AG10803 (cell line): ENCODE measurements at regions not wholly inside any gene's neighbourhood (a gene's known extent, or its start where the extent isn't known, plus 50 kb on each side); places are given as distances from the start of the nearest gene placed in this dataset.
"Not testable (repeated sequence)": the region's sequence is repeated elsewhere in the genome, so short reads cannot be mapped to it uniquely, and the experiment has no call there.

Experiments used
- DNase-seq: peaks from one replicate; pipeline ENCODE4 v3.0.0; 2010; ENCODE audit warnings: low read depth
- H3K4me3 ChIP-seq: 2 replicates; pipeline ENCODE4 v1.5.1; 2011; ENCODE audit warnings: mild to moderate bottlenecking, low read length, control low read depth

- DNase-seq, H3K4me3 ChIP-seq: not testable (repeated sequence)
Measured at GRCh38 chr15:20261321-20262280, 280.0 kb downstream of the GOLGA6L6 start.

- not testable (repeated sequence) for DNase-seq, H3K4me3 ChIP-seq
Measured at GRCh38 chr15:20260650-20261049, 280.9 kb downstream of the GOLGA6L6 start.

DNA sequence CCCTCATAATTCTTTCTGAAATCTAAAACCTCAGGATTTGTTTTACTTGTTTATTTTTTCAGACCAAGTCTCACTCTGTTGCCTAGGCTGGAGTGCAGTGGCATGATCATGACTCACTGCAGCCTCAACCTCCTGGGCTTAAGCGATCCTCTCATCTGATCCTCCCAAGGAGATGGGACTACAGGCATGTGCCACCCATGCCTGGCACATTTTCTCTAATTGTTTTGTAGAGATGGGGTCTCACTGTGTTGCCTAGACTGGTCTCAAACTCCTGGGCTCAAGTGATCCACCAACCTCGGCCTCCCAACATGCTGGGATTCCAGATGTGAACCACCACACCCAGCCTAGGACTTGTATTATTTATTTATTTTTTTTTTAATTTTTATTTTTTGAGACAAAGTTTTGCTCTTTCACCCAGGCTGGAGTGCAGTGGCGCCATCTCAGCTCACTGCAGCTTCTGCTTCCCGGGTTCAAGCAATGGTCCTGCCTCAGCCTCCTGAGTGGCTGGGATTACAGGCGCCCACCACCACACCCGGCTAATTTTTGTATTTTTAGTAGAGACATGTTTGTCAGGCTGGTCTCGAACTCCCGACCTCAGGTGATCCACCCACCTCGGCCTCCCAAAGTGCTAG lies 281.9 kb downstream of the GOLGA6L6 start:
- DNase-seq, H3K4me3 ChIP-seq: not testable (repeated sequence)

- not testable (repeated sequence) for DNase-seq, H3K4me3 ChIP-seq
Measured at GRCh38 chr15:20256394-20256793, 285.2 kb downstream of the GOLGA6L6 start.

- not testable (repeated sequence) for H3K4me3 ChIP-seq, DNase-seq
Measured at GRCh38 chr15:20255641-20256040, 286.0 kb downstream of the GOLGA6L6 start.

- not testable (repeated sequence) for DNase-seq, H3K4me3 ChIP-seq
Measured at GRCh38 chr15:20253047-20253615, 288.5 kb downstream of the GOLGA6L6 start.

DNA sequence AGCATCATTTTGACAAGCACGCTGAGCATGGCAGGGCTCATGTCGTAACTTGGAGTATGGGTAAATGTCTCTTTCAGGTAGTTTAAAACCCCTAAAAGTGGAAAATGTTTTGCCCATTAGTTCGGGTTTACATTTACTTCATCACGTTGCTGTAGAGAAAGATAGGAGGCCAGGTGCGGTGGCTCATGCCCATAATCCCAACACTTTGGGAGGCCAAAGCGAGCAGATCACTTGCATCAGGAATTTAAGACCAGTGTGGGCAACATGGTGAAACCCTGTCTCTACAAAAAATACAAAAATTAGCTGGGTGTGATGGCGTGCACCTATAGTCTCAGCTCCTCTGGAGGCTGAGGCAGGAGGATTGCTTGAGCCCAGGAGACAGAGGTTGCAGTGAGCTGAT lies 289.6 kb downstream of the GOLGA6L6 start:
- DNase-seq, H3K4me3 ChIP-seq: not testable (repeated sequence)

GRCh38 chr15:20251214-20252005 lies 290.2 kb downstream of the GOLGA6L6 start:
- DNase-seq, H3K4me3 ChIP-seq: not testable (repeated sequence)

DNA sequence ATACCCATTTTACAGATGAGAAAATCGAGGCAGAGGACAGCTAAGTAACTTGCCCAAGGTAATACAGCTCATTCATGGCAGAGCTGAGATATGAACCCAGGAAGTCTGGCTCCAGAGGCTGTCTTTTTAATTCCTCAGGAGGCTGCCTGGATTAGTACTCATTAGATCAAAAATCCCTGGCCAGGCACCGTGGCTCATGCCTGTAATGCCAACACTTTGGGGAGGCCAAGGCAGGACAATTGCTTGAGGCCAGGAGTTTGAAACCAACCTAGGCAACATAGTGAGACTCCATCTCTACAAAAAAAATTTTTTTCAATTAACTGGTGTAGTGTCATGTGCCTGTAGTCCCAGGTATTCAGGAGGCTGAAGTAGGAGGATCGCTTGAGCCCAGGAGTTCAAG lies 291.4 kb downstream of the GOLGA6L6 start:
- not testable (repeated sequence) for DNase-seq, H3K4me3 ChIP-seq

GRCh38 chr15:20249677-20249970 lies 292.0 kb downstream of the GOLGA6L6 start:
- H3K4me3 ChIP-seq, DNase-seq: not testable (repeated sequence)

DNA sequence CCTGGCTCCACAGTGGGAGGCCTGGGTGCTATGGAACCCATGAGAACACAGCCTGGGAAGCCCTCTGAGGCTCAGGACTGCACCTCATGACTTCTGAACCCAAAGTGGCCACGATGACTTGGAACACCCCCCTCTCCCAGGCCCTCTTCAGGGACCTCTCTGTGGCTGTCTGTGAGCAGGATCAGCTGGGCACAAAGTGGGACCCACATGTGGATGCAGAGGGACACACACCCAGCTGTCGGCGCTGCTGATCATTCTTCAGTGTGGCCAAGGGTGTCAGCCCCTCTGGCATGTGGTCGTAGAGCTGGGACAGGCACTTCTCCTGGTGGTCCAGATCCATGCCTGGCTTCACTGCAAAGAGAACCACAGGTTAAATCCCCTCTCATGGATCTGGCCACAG lies 293.2 kb downstream of the GOLGA6L6 start:
- not testable (repeated sequence) for H3K4me3 ChIP-seq, DNase-seq

DNA sequence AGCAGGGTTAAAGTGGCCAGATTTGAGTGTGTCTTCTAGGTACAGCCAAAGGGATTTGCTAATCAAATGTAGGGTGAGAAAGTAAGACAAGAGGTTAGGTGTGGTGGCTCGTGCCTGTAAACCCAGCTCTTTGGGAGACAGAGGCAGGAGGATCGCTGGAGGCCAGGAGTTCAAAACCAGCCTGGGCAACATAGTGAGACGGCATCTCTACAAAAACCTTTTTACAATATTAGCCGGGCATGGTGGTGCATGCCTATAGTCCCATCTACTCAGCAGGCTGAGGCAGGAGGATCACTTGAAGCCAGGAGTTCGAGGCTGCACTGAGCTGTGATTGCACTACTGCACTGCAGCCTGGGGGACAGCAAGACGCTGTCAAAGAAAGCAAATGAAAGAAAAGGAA lies 294.5 kb downstream of the GOLGA6L6 start:
- not testable (repeated sequence) for H3K4me3 ChIP-seq, DNase-seq

DNA sequence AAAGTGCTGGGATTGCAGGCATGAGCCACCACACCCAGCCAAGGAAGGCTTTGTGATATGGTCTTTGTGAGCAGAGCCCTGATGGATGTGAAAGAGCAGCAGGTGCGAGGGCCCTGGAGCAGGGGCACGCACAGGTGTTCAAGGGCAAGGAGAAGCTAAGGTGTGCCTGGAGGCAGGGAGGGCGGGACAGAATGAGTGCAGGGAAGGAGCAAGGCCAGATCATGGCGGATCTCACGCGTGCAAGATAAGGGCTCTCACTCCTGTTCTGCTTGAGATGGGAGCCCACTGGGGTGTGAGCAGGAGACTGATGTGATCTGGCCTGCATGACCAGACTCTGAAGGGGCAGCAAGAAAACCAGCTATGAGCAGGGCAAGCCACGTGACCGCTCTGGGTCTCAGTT lies 295.0 kb downstream of the GOLGA6L6 start:
- not testable (repeated sequence) for H3K4me3 ChIP-seq, DNase-seq

DNA sequence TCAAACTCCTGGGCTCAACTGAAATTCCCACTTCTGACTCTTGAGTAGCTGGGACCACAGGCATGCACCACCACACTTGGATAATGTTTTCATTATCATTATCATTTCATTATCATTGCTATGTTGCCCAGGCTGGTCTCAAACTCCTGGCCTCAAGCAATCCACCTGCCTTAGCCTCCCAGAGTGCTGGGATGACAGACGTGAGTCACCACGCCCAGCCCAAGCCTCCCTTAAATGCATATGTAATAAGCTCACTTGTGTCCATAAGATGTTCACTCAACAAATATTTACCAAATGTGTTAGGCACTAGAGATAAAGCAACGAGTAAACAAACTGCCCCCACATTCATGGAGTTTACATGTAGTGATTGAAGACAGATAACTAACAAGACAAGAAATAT lies 295.7 kb downstream of the GOLGA6L6 start:
- not testable (repeated sequence) for H3K4me3 ChIP-seq, DNase-seq

DNA sequence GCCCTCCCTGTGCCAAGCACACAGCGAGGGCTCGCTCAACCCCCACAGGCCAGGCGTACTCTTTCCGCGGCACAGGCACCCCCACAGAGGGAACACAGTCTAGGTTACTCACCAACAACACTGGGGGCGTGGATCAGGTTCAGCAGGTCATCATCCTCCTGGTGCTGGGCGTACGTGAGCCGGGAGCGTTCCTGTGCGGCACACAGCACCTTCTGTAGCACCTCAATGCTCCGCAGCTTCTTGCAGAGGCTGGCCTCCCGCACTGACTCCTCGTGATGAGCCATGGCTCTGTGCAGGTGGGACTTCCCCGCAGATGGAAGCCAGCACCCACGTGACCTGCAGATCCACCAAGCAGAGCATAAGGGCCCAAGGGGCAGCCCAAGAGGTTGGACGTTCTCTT lies 296.8 kb downstream of the GOLGA6L6 start:
- not testable (repeated sequence) for DNase-seq

DNA sequence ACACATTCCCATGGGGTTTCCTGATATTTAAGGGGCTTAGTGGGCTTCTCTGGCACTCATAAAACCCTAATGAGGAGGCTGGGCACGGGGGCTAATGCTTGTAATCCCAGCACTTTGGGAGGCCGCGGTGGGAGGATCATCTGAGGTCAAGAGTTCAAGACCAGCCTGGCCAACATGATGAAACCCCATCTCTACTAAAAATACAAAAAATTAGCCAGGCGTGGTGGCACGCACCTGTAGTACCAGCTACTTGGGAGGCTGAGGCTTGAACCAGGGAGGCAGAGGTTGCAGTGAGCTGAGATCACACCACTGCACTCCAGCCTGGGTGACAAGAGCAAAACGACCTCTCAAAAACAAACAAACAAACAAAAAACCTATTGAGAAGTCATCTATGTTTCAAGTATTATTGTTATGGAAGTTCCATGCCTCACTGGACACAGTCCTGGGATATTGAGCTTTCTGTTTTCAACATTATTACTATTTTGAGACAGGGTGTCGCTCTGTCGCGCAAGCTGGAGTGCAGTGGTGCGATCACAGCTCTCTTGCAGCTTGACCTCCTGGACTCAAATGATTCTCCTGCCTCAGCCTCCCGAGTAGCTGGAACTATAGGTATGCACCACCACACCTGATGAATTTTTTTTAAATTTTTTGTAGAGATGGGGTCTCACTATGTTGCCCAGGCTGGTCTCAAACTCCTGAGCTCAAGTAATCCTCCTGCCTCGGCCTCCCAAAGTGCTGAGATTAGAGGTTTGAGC lies 297.9 kb downstream of the GOLGA6L6 start:
- not testable (repeated sequence) for DNase-seq, H3K4me3 ChIP-seq

More for the DNA sequence above, 296.8 kb downstream of the GOLGA6L6 start:
- H3K4me3 ChIP-seq, result not testable (repeated sequence)

- not testable (repeated sequence) for DNase-seq, H3K4me3 ChIP-seq
Measured at GRCh38 chr15:20240366-20240917, 301.2 kb downstream of the GOLGA6L6 start.

DNA sequence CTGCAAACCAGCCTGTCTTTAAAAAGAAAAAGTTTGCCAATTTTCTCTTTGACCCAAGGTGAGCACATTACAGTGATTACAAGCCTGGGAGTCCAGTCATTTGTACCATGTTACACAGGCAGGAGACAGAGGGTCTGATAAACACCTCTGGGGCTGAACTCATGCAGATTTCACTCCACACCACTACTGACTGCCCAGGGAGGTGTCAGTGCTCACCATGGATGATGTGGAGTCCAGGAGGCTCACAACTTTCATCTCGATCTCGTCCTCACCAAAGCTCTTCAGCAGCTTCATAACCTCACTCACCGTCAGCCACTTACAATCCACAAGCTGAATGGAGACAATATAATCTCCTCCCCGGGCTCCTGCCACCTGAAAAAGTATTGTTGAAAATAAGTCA lies 302.4 kb downstream of the GOLGA6L6 start:
- not testable (repeated sequence) for H3K4me3 ChIP-seq, DNase-seq
